Activated CD4-positive, CD25-positive, alpha-beta regulatory T cell treated with anti-CD3 and anti-CD28 coated beads, Interleukin-2, amount 50 U/mL, for 16 hours (primary cell): ENCODE measurements at regions not wholly inside any gene's neighbourhood (a gene's known extent, or its start where the extent isn't known, plus 50 kb on each side); places are given as distances from the start of the nearest gene placed in this dataset.

ENCODE experiments used
- DNase-seq: peaks from one replicate; pipeline ENCODE4 v3.0.0-alpha.2; 2020; ENCODE audit warnings: low read depth, low spot score

GRCh38 chr20:24106801-24107445, 118.3 kb upstream of the GGTLC1 start:
- DNase-seq = no peak

- DNase-seq = no peak
These were observed 117.7 kb upstream of the GGTLC1 start for GRCh38 chr20:24106150-24106800.

- DNase-seq = no peak
These were observed 114.3 kb upstream of the GGTLC1 start for GRCh38 chr20:24102749-24103333.

- no peak for DNase-seq
These were observed 113.7 kb upstream of the GGTLC1 start for GRCh38 chr20:24102290-24102689.

- peak; percentile 16 for DNase-seq
These were observed 111.9 kb upstream of the GGTLC1 start for GRCh38 chr20:24100370-24101011.

GRCh38 chr20:24098886-24099285, 110.3 kb upstream of the GGTLC1 start:
- DNase-seq = no peak

GRCh38 chr20:24097506-24098245, 109.1 kb upstream of the GGTLC1 start:
- no peak for DNase-seq

GRCh38 chr20:24096864-24097450, 108.4 kb upstream of the GGTLC1 start:
- DNase-seq = no peak

GRCh38 chr20:24096264-24096663, 107.7 kb upstream of the GGTLC1 start:
- DNase-seq = no peak

GRCh38 chr20:24095756-24096155, 107.2 kb upstream of the GGTLC1 start:
- no peak for DNase-seq

- no peak for DNase-seq
These were observed 106.7 kb upstream of the GGTLC1 start for GRCh38 chr20:24095303-24095702.

- no peak for DNase-seq
These were observed 101.0 kb upstream of the GGTLC1 start for GRCh38 chr20:24089576-24089975.

GRCh38 chr20:24086121-24086520, 97.5 kb upstream of the GGTLC1 start:
- DNase-seq = no peak

GRCh38 chr20:24084281-24084680, 95.7 kb upstream of the GGTLC1 start:
- DNase-seq = no peak

GRCh38 chr20:24081077-24081476, 92.5 kb upstream of the GGTLC1 start:
- DNase-seq = no peak

GRCh38 chr20:24079661-24080412, 91.3 kb upstream of the GGTLC1 start:
- no peak for DNase-seq

- DNase-seq = no peak
These were observed 88.6 kb upstream of the GGTLC1 start for GRCh38 chr20:24077145-24077544.

- no peak for DNase-seq
These were observed 82.1 kb upstream of the GGTLC1 start for GRCh38 chr20:24070679-24071078.

GRCh38 chr20:24066076-24066700, 77.6 kb upstream of the GGTLC1 start:
- no peak for DNase-seq

GRCh38 chr20:24064915-24065314, 76.3 kb upstream of the GGTLC1 start:
- DNase-seq = no peak
